ENCODE measurements at regions not wholly inside any gene's neighbourhood (a gene's known extent, or its start where the extent isn't known, plus 50 kb on each side); places are given as distances from the start of the nearest gene placed in this dataset.

- DNase-seq, result no peak
These were observed 127.4 kb upstream of the FAM83B start for GRCh38 chr6:54719131-54719530.

DNA sequence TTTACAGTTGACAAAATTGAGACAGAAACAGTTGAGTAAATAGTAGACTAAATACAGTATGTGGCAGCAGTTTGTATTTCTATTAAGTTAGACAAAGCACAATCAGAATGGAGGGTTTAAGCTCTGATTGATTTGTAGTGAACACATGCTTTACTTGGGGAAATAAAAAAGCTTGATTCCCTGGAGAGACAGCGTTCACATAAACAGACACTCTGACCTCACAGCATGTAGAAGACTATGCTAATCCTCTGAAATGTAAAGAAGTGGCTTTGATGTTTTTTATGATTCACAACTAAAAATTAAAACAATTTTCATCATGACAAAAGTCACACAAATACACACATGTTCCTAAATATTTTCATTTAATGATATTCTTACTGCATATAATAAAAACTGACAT lies 126.9 kb upstream of the FAM83B start:
- no peak for DNase-seq

GRCh38 chr6:54722328-54722727 lies 124.2 kb upstream of the FAM83B start:
- no peak for DNase-seq

GRCh38 chr6:54729716-54730115 lies 116.9 kb upstream of the FAM83B start:
- no peak for DNase-seq

- DNase-seq, result no peak
These were observed 115.6 kb upstream of the FAM83B start for GRCh38 chr6:54730767-54731630.

- no peak for DNase-seq
These were observed 109.3 kb upstream of the FAM83B start for GRCh38 chr6:54737247-54737646.

- DNase-seq, result no peak
These were observed 98.6 kb upstream of the FAM83B start for GRCh38 chr6:54747955-54748354.

- DNase-seq, result no peak
These were observed 92.2 kb upstream of the FAM83B start for GRCh38 chr6:54754406-54754805.

- no peak for DNase-seq
These were observed 88.2 kb upstream of the FAM83B start for GRCh38 chr6:54758340-54758739.

DNA sequence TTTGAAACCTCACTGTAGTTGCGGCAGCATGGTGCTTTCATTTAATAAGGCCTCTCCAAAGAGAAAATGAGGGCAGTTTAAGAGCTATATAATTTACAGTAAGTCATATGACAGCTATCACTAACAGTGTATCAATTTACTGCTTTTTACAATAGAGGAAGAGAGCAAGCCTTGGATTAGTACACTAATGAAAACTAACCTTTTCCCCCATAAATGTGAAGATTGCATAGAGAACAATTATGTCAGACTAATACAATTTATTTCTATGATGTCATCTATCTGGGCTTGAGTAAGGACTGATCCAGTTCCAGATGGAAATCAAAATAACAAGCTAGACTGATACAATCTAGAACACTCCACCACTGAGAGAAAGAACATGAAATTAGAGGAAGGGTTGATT lies 78.1 kb upstream of the FAM83B start:
- no peak for DNase-seq

GRCh38 chr6:54770328-54770727 lies 76.2 kb upstream of the FAM83B start:
- no peak for DNase-seq

- no peak for DNase-seq
These were observed 74.6 kb upstream of the FAM83B start for GRCh38 chr6:54771968-54772367.

GRCh38 chr6:54772610-54773009 lies 74.0 kb upstream of the FAM83B start:
- no peak for DNase-seq

GRCh38 chr6:54775576-54775975 lies 71.0 kb upstream of the FAM83B start:
- DNase-seq, result no peak

DNA sequence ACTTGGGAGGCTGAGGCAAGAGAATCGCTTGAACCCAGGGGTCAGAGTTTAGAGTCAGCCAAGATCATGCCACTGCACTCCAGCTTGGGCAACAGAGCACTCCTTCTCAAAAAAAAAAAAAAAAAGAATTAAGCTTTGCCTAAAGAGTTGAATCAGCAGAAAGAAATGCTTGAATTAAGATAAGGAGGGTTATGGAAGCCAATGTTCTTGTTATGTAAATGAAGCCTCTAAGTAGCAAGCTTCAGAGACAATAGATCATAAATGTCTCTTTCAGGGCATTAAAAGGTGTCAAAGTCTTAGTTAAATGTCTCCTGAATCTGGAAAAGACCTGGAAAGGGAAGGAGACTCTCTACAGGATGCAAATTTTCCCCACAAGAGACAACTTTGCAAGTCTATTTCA lies 69.7 kb upstream of the FAM83B start:
- no peak for DNase-seq

GRCh38 chr6:54778731-54779130 lies 67.8 kb upstream of the FAM83B start:
- no peak for DNase-seq

DNA sequence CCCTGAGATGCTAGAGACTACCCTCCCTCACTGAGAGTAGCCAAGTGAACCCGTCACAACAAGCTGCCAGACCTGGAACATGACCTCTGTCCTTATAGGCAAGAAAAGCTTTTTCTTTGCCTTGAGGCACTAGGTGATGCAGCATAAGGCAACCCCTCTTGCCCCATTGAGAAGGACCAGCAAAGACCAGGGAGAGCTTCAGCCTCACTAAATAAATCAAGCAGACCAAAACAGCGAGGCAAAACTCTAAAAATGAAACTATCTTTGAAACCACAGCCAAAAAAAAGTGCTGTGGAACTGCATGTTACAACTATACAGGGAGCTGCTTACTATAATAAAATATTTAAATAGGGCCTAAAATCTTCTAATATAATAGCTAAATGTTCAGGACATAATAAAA lies 62.6 kb upstream of the FAM83B start:
- no peak for DNase-seq

- no peak for DNase-seq
These were observed 60.4 kb upstream of the FAM83B start for GRCh38 chr6:54786154-54786553.

DNA sequence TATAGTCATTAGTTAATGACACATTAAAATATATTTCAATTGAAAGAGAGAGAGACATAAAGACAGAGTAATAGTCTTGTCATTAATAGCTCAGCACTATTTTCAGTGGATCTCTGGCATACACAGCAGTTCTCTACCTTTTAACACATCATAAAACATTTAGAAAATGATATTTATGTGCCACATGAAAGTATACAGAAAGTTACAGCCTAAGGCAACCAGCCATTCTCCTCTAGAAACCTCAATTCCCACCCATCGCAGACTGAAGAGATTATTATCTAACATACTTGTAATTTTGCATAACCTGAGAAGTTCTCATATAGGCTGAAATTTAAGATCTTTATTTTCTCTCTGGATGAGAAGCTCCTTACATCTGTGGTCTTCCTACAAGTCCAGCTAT lies 58.7 kb upstream of the FAM83B start:
- DNase-seq, result no peak

All from NCI-H510A (cell line).